ENCODE measurements at regions not wholly inside any gene's neighbourhood (a gene's known extent, or its start where the extent isn't known, plus 50 kb on each side); places are given as distances from the start of the nearest gene placed in this dataset.

- ATAC-seq, result no peak
- H4K20me1 ChIP-seq (ENCODE audit: insufficient read depth), result no peaks in the 10 kb centered on the region
- TF ChIP-seq MAX (IDR thresholded peaks at IDR 0.05) (no peak), FOSL1 (IDR thresholded peaks at IDR 0.05; ENCODE audit: low read depth) (no peak)
Measured at GRCh38 chr5:36529142-36529541, 77.3 kb upstream of the SLC1A3 start.

GRCh38 chr5:36530215-36530614, 76.2 kb upstream of the SLC1A3 start:
- ATAC-seq, result no peak
- Histone ChIP-seq H2AFZ (ENCODE audit: low read depth, low read length, poor library complexity, severe bottlenecking) (no peak overlapping the region), H4K20me1 (ENCODE audit: insufficient read depth) (no peaks in the 10 kb centered on the region), H3K4me2 (ENCODE audit: low read length) (no peak overlapping the region), H3K9me3 (ENCODE audit: control insufficient read depth in 1 of 2, insufficient read depth in 1 of 2, low read depth in 1 of 2, low read length in 2 of 2) (no peaks in the 10 kb centered on the region), H3K27me3 (ENCODE audit: insufficient read depth, low read length) (no peaks in the 10 kb centered on the region), H3K27ac (ENCODE audit: low read depth, low read length) (no peak overlapping the region), H3K36me3 (ENCODE audit: control insufficient read depth in 1 of 2, insufficient read depth in 2 of 2, low read length in 2 of 2) (no peaks in the 10 kb centered on the region), H3K4me1 (ENCODE audit: control insufficient read depth in 1 of 2, insufficient read depth in 2 of 2, low read length in 2 of 2) (no peaks in the 10 kb centered on the region), H3K9me2 (ENCODE audit: insufficient read depth) (no peaks in the 10 kb centered on the region), H3K9ac (ENCODE audit: low read length) (no peak overlapping the region), H3K79me2 (ENCODE audit: insufficient read depth, low read length) (no peaks in the 10 kb centered on the region), H3K4me3 (replicated peaks in 1 of 2; ENCODE audit: low read depth in 1 of 2, low read length in 2 of 2) (no peak overlapping the region)
- intact Hi-C loops (cut with micrococcal nuclease), result no loop called here
- no TSS peak for BruUV-seq (replicated peaks)
- ChIA-PET POLR2A (no interaction called here), CTCF (no interaction called here), RAD21 (ENCODE audit: low non-redundant PET in 1 of 2, low total read pairs in 2 of 2, uncharacterized antibody in 2 of 2, unreplicated experiment in 2 of 2) (no interaction called here)
- TF ChIP-seq POLR2AphosphoS5 (IDR thresholded peaks at IDR 0.05; ENCODE audit: low read depth, low read length) (no peak), TCF7L2 (IDR thresholded peaks at IDR 0.05; ENCODE audit: borderline replicate concordance, extremely low read depth, insufficient read depth, insufficient read length) (no peak), ZFX (IDR thresholded peaks at IDR 0.05) (no peak), EZH2phosphoT487 (IDR thresholded peaks at IDR 0.05; ENCODE audit: borderline replicate concordance) (no peak), RAD21 (IDR thresholded peaks at IDR 0.05; ENCODE audit: low read depth) (no peak), CTCF (IDR thresholded peaks at IDR 0.05 in 2 of 3, conservative IDR thresholded peaks at IDR 0.05 in 1 of 3; ENCODE audit: borderline replicate concordance in 1 of 3, insufficient read depth in 1 of 3, low read depth in 2 of 3, low read length in 2 of 3) (no peak), SP1 (IDR thresholded peaks at IDR 0.05; ENCODE audit: low read depth) (no peak), CBX3 (IDR thresholded peaks at IDR 0.05; ENCODE audit: low read depth) (no peak), CEBPB (IDR thresholded peaks at IDR 0.05; ENCODE audit: low read depth) (no peak), MAX (IDR thresholded peaks at IDR 0.05) (no peak), POLR2A (IDR thresholded peaks at IDR 0.05; ENCODE audit: borderline replicate concordance, extremely low read depth, insufficient read depth, insufficient read length) (no peak), ELF1 (IDR thresholded peaks at IDR 0.05; ENCODE audit: borderline replicate concordance, low read depth) (no peak), REST (IDR thresholded peaks at IDR 0.05; ENCODE audit: low read depth) (no peak), EZH2 (IDR thresholded peaks at IDR 0.05) (no peak)
- DNase-seq (ENCODE audit: low read depth, low spot score), result no peak

More at GRCh38 chr5:36529142-36529541, 77.3 kb upstream of the SLC1A3 start:
- ChIA-PET RAD21 (ENCODE audit: low non-redundant PET in 1 of 2, low total read pairs in 2 of 2, uncharacterized antibody in 2 of 2, unreplicated experiment in 2 of 2) (interaction anchor here in 1 of 2 experiments (0.6 kb wide), 1 partner anchor 136 kb away, joined by 4 read pairs; no protein-coding TSS in a partner anchor), POLR2A (no interaction called here), CTCF (no interaction called here)
- no peak for DNase-seq (ENCODE audit: low read depth, low spot score)
- Histone ChIP-seq H3K4me3 (replicated peaks in 1 of 2; ENCODE audit: low read depth in 1 of 2, low read length in 2 of 2) (no peak overlapping the region), H3K9me2 (ENCODE audit: insufficient read depth) (no peaks in the 10 kb centered on the region), H2AFZ (ENCODE audit: low read depth, low read length, poor library complexity, severe bottlenecking) (no peak overlapping the region), H3K36me3 (ENCODE audit: control insufficient read depth in 1 of 2, insufficient read depth in 2 of 2, low read length in 2 of 2) (no peaks in the 10 kb centered on the region), H3K9me3 (ENCODE audit: control insufficient read depth in 1 of 2, insufficient read depth in 1 of 2, low read depth in 1 of 2, low read length in 2 of 2) (no peaks in the 10 kb centered on the region), H3K9ac (ENCODE audit: low read length) (no peak overlapping the region), H3K27ac (ENCODE audit: low read depth, low read length) (no peak overlapping the region), H3K79me2 (ENCODE audit: insufficient read depth, low read length) (no peaks in the 10 kb centered on the region), H3K4me1 (ENCODE audit: control insufficient read depth in 1 of 2, insufficient read depth in 2 of 2, low read length in 2 of 2) (no peaks in the 10 kb centered on the region), H3K4me2 (ENCODE audit: low read length) (no peak overlapping the region), H3K27me3 (ENCODE audit: insufficient read depth, low read length) (no peaks in the 10 kb centered on the region)
- intact Hi-C loops (cut with micrococcal nuclease), result no loop called here
- BruUV-seq (replicated peaks), result no TSS peak

Measured in HCT116 (cell line).